Retinal pigment epithelial cell (primary cell): ENCODE measurements at regions not wholly inside any gene's neighbourhood (a gene's known extent, or its start where the extent isn't known, plus 50 kb on each side); places are given as distances from the start of the nearest gene placed in this dataset.
"Not testable (repeated sequence)": the region's sequence is repeated elsewhere in the genome, so short reads cannot be mapped to it uniquely, and the experiment has no call there.

Source experiments
- DNase-seq: peaks from one replicate; pipeline ENCODE4 v3.0.0-alpha.2; 2010; ENCODE audit warnings: low read depth
- H3K4me3 ChIP-seq: 2 replicates; pipeline ENCODE4 v1.5.1; 2011; ENCODE audit warnings: mild to moderate bottlenecking, low read length, control low read depth, moderate library complexity
- CTCF ChIP-seq: conservative IDR thresholded peaks from 2 replicates; pipeline ENCODE4 v1.5.1; 2011; ENCODE audit warnings: low read depth, low read length, control low read depth, inconsistent platforms

- H3K4me3 ChIP-seq, result no peak overlapping the region
- no peak for TF ChIP-seq CTCF
- no peak for DNase-seq
These were observed 906.7 kb downstream of the GRID1 start for GRCh38 chr10:85459906-85460305.

GRCh38 chr10:85464336-85464735 lies 902.3 kb downstream of the GRID1 start:
- no peak for DNase-seq
- H3K4me3 ChIP-seq, result no peak overlapping the region
- no peak for TF ChIP-seq CTCF

- TF ChIP-seq CTCF, result no peak
- no peak overlapping the region for H3K4me3 ChIP-seq
- DNase-seq, result no peak
These were observed 888.6 kb downstream of the GRID1 start for GRCh38 chr10:85477979-85478378.

- no peak for DNase-seq
- no peak overlapping the region for H3K4me3 ChIP-seq
- no peak for TF ChIP-seq CTCF
These were observed 876.2 kb downstream of the GRID1 start for GRCh38 chr10:85490431-85490830.

- no peak overlapping the region for H3K4me3 ChIP-seq
- TF ChIP-seq CTCF, result no peak
- DNase-seq, result no peak
These were observed 874.9 kb downstream of the GRID1 start for GRCh38 chr10:85491652-85492051.

GRCh38 chr10:85492684-85493083 lies 873.9 kb downstream of the GRID1 start:
- no peak for DNase-seq
- no peak overlapping the region for H3K4me3 ChIP-seq
- no peak for TF ChIP-seq CTCF

- DNase-seq, result no peak
- H3K4me3 ChIP-seq, result no peak overlapping the region
- no peak for TF ChIP-seq CTCF
These were observed 872.9 kb downstream of the GRID1 start for GRCh38 chr10:85493703-85494102.

- DNase-seq, result not testable (repeated sequence)
These were observed 862.0 kb downstream of the GRID1 start for GRCh38 chr10:85504641-85505040.

More at GRCh38 chr10:85504641-85505040, 862.0 kb downstream of the GRID1 start:
- not testable (repeated sequence) for H3K4me3 ChIP-seq
